Adrenal gland (tissue), 9 donors: ENCODE measurements at regions not wholly inside any gene's neighbourhood (a gene's known extent, or its start where the extent isn't known, plus 50 kb on each side); places are given as distances from the start of the nearest gene placed in this dataset.

Experiments
- DNase-seq, 7 donors: peaks; one replicate each; pipeline ENCODE4 v3.0.0-alpha.2; 2019 to 2020
- H3K27ac ChIP-seq, 5 donors: fragments of 200-600 bp; sonication (generic) in 4 of 5; 1 replicate in 3 of 5; 2 replicates in 2 of 5; pipeline versions ENCODE4 v1.5.1 to v1.8.0; 2016 to 2020; ENCODE audit warnings: mild to moderate bottlenecking in 1 of 5
- H3K27me3 ChIP-seq: fragments of 200-600 bp; 2 replicates; pipeline ENCODE4 v1.8.0; 2021
- H3K36me3 ChIP-seq, 2 donors: fragments of 200-600 bp; replicated peaks in 1 of 2; 1 replicate in 1 of 2; 2 replicates in 1 of 2; pipeline versions ENCODE4 v1.5.1 to v1.8.0; 2018 to 2022
- H3K4me1 ChIP-seq, 2 donors: fragments of 200-600 bp; replicated peaks in 1 of 2; 1 replicate in 1 of 2; 2 replicates in 1 of 2; pipeline versions ENCODE4 v1.5.1 to v1.8.0; 2018 to 2021
- H3K4me3 ChIP-seq, 4 donors: fragments of 200-600 bp; sonication (generic) in 3 of 4; one replicate each; pipeline ENCODE4 v1.5.1; 2016 to 2018
- H3K9me3 ChIP-seq, 3 donors: fragments of 200-600 bp; sonication (generic) in 1 of 3; replicated peaks in 1 of 3; 1 replicate in 2 of 3; 2 replicates in 1 of 3; pipeline versions ENCODE4 v1.5.1 to v1.8.0; 2016 to 2021
- CTCF ChIP-seq, 6 experiments: fragments of 450-650 bp in 4 of 6; fragments of 200-600 bp in 2 of 6; sonication (generic) in 1 of 6; IDR thresholded peaks; 1 replicate in 5 of 6; 2 replicates in 1 of 6; pipeline versions ENCODE4 v1.5.1 to v1.8.0; 2016 to 2021; ENCODE audit warnings: antibody characterized with exemption in 6 of 6, mild to moderate bottlenecking in 2 of 6, moderate library complexity in 1 of 6
- POLR2A ChIP-seq, 2 donors: fragments of 450-650 bp; IDR thresholded peaks; one replicate each; pipeline ENCODE4 v1.6.1; 2017; ENCODE audit warnings: antibody characterized with exemption in 2 of 2, mild to moderate bottlenecking in 2 of 2, moderate library complexity in 1 of 2
- WGBS, 4 donors: extraction: QIAGEN DNeasy Blood & Tissue Kit in 2 of 4; methylation state at CpG; one replicate each; pipeline versions ENCODE4 v1.1.5 to v1.1.7; 2013 to 2017; 5-methylcytosine and 5-hydroxymethylcytosine counted together
- intact Hi-C, 2 donors: fragments of 100-400 bp; cut with DNase I; formaldehyde crosslinking; loops; one replicate each; pipeline versions ENCODE4 v1.14.1 to v1.15.0; 2022 to 2023
- donor health status: healthy with polysubstance abuse.
- donor health status: Bipolar disorder and iron deficiency.
- donor health status: DM: yes; HTN: yes; CAD: no.
- donor health status: DM: no; HTN: no; CAD: no.
- donor health status: DM: no; HTN: no; CAD: no.

GRCh38 chr1:193658081-193658480 lies 471.7 kb upstream of the B3GALT2 start:
- H3K4me3 ChIP-seq = no peak overlapping the region
- intact Hi-C loops = no loop called here
- TF ChIP-seq CTCF (IDR thresholded peaks at IDR 0.05) = no peak
- no peak for TF ChIP-seq POLR2A (IDR thresholded peaks at IDR 0.05)
- H3K27ac ChIP-seq = no peak overlapping the region
- no peaks in the 10 kb centered on the region for H3K36me3 ChIP-seq
- no peak for DNase-seq
- H3K4me1 ChIP-seq = no peaks in the 10 kb centered on the region
- no peaks in the 10 kb centered on the region for H3K27me3 ChIP-seq
- H3K9me3 ChIP-seq = no peaks in the 10 kb centered on the region
- 53 to 79% (median 71%) methylated on average over 1 of the region's 1 CpG for WGBS, 4 donors

- H3K27ac ChIP-seq = no peak overlapping the region
- TF ChIP-seq CTCF (IDR thresholded peaks at IDR 0.05) (no peak), POLR2A (IDR thresholded peaks at IDR 0.05) (no peak)
- H3K27me3 ChIP-seq = no peaks in the 10 kb centered on the region
- no peak overlapping the region for H3K4me3 ChIP-seq
- no peak for DNase-seq
- H3K36me3 ChIP-seq = no peaks in the 10 kb centered on the region
- WGBS, 4 donors = 73 to 85% (median 77%) methylated on average over 3 of the region's 3 CpGs
- no peaks in the 10 kb centered on the region for H3K4me1 ChIP-seq
- H3K9me3 ChIP-seq = no peaks in the 10 kb centered on the region
- intact Hi-C loops = no loop called here
Measured at GRCh38 chr1:193657552-193657951, 471.1 kb upstream of the B3GALT2 start.

GRCh38 chr1:193656841-193657240 lies 470.4 kb upstream of the B3GALT2 start:
- no peak overlapping the region for H3K4me3 ChIP-seq
- intact Hi-C loops = no loop called here
- no peaks in the 10 kb centered on the region for H3K27me3 ChIP-seq
- DNase-seq = no peak
- H3K27ac ChIP-seq = no peak overlapping the region
- H3K4me1 ChIP-seq = no peaks in the 10 kb centered on the region
- WGBS, 4 donors = 89 to 94% (median 92%) methylated on average over 2 of the region's 2 CpGs
- no peak for TF ChIP-seq CTCF (IDR thresholded peaks at IDR 0.05)
- no peak for TF ChIP-seq POLR2A (IDR thresholded peaks at IDR 0.05)
- no peaks in the 10 kb centered on the region for H3K9me3 ChIP-seq
- H3K36me3 ChIP-seq = no peaks in the 10 kb centered on the region

GRCh38 chr1:193654951-193655735 lies 468.7 kb upstream of the B3GALT2 start:
- no peaks in the 10 kb centered on the region for H3K36me3 ChIP-seq
- peak in 6 of 7 donors; percentile 32 to 62 (median 54) for DNase-seq
- H3K27ac ChIP-seq = no peak overlapping the region
- H3K27me3 ChIP-seq = no peaks in the 10 kb centered on the region
- no peak overlapping the region for H3K4me3 ChIP-seq
- no peak for TF ChIP-seq CTCF (IDR thresholded peaks at IDR 0.05)
- no peak for TF ChIP-seq POLR2A (IDR thresholded peaks at IDR 0.05)
- H3K4me1 ChIP-seq = no peaks in the 10 kb centered on the region
- no peaks in the 10 kb centered on the region for H3K9me3 ChIP-seq
- intact Hi-C loops = no loop called here
- 40 to 68% (median 61%) methylated on average over 1 to 2 of the region's 2 CpGs for WGBS, 4 donors
